ENCODE measurements at regions not wholly inside any gene's neighbourhood (a gene's known extent, or its start where the extent isn't known, plus 50 kb on each side); places are given as distances from the start of the nearest gene placed in this dataset.

GRCh38 chr4:83873996-83874395 is 338.1 kb downstream of the GPAT3 start:
- ChIA-PET CTCF (no interaction called here), POLR2A (no interaction called here)
- DNase-seq (ENCODE audit: extremely low spot score): no peak
- TF ChIP-seq ARNT (IDR thresholded peaks at IDR 0.05) (no peak), TARDBP (IDR thresholded peaks at IDR 0.05) (no peak), FOXA1 (IDR thresholded peaks at IDR 0.05) (no peak), ZNF384 (IDR thresholded peaks at IDR 0.05) (no peak), CTBP1 (IDR thresholded peaks at IDR 0.05; ENCODE audit: borderline replicate concordance) (no peak), BHLHE40 (IDR thresholded peaks at IDR 0.05; ENCODE audit: borderline replicate concordance) (no peak), FOXK2 (IDR thresholded peaks at IDR 0.05) (no peak), L3MBTL2 (conservative IDR thresholded peaks at IDR 0.05) (no peak), FOXM1 (IDR thresholded peaks at IDR 0.05; ENCODE audit: borderline replicate concordance) (no peak), LEF1 (IDR thresholded peaks at IDR 0.05; ENCODE audit: borderline replicate concordance) (no peak), ELF4 (IDR thresholded peaks at IDR 0.05) (no peak), SP1 (IDR thresholded peaks at IDR 0.05) (no peak)

GRCh38 chr4:83870328-83870950 is 334.5 kb downstream of the GPAT3 start:
- CTCF ChIA-PET: no interaction called here
- DNase-seq (ENCODE audit: extremely low spot score): no peak
- TF ChIP-seq HDGF (IDR thresholded peaks at IDR 0.05; ENCODE audit: borderline replicate concordance) (no peak), FOXK2 (IDR thresholded peaks at IDR 0.05) (no peak), FOXM1 (IDR thresholded peaks at IDR 0.05; ENCODE audit: borderline replicate concordance) (no peak), ARNT (IDR thresholded peaks at IDR 0.05) (no peak), L3MBTL2 (conservative IDR thresholded peaks at IDR 0.05) (no peak), BHLHE40 (IDR thresholded peaks at IDR 0.05; ENCODE audit: borderline replicate concordance) (no peak)
- POLR2A ChIA-PET: no interaction called here

- POLR2A ChIA-PET: no interaction called here
Observed at GRCh38 chr4:83866834-83867621, 331.1 kb downstream of the GPAT3 start.

GRCh38 chr4:83865417-83866150 is 329.7 kb downstream of the GPAT3 start:
- TF ChIP-seq FOXA1 (IDR thresholded peaks at IDR 0.05) (no peak), HDGF (IDR thresholded peaks at IDR 0.05; ENCODE audit: borderline replicate concordance) (no peak), TARDBP (IDR thresholded peaks at IDR 0.05) (no peak), LEF1 (IDR thresholded peaks at IDR 0.05; ENCODE audit: borderline replicate concordance) (no peak), NFRKB (IDR thresholded peaks at IDR 0.05) (no peak), FOXK2 (IDR thresholded peaks at IDR 0.05) (no peak), ARNT (IDR thresholded peaks at IDR 0.05) (no peak), SUZ12 (IDR thresholded peaks at IDR 0.05) (no peak), FOXM1 (IDR thresholded peaks at IDR 0.05; ENCODE audit: borderline replicate concordance) (no peak)
- CTCF ChIA-PET: no interaction called here
- no peak for DNase-seq (ENCODE audit: extremely low spot score)
- POLR2A ChIA-PET: no interaction called here

More at GRCh38 chr4:83866834-83867621, 331.1 kb downstream of the GPAT3 start:
- CTCF ChIA-PET: no interaction called here
- no peak for DNase-seq (ENCODE audit: extremely low spot score)
- no peak for TF ChIP-seq FOXM1 (IDR thresholded peaks at IDR 0.05; ENCODE audit: borderline replicate concordance)

GRCh38 chr4:83864097-83864817 is 328.3 kb downstream of the GPAT3 start:
- no peak for DNase-seq (ENCODE audit: extremely low spot score)
- no peak for TF ChIP-seq PKNOX1 (IDR thresholded peaks at IDR 0.05)
- TF ChIP-seq LEF1 (IDR thresholded peaks at IDR 0.05; ENCODE audit: borderline replicate concordance): no peak
- TF ChIP-seq TARDBP (IDR thresholded peaks at IDR 0.05): no peak
- no peak for TF ChIP-seq NFRKB (IDR thresholded peaks at IDR 0.05)
- no peak for TF ChIP-seq BHLHE40 (IDR thresholded peaks at IDR 0.05; ENCODE audit: borderline replicate concordance)
- TF ChIP-seq HDGF (IDR thresholded peaks at IDR 0.05; ENCODE audit: borderline replicate concordance): no peak
- no peak for TF ChIP-seq SP1 (IDR thresholded peaks at IDR 0.05)
- TF ChIP-seq SUZ12 (IDR thresholded peaks at IDR 0.05): no peak
- TF ChIP-seq ZNF384 (IDR thresholded peaks at IDR 0.05): no peak
- no peak for TF ChIP-seq FOXM1 (IDR thresholded peaks at IDR 0.05; ENCODE audit: borderline replicate concordance)
- no peak for TF ChIP-seq L3MBTL2 (conservative IDR thresholded peaks at IDR 0.05)
- TF ChIP-seq ARNT (IDR thresholded peaks at IDR 0.05): no peak
- TF ChIP-seq FOXA1 (IDR thresholded peaks at IDR 0.05): no peak
- TF ChIP-seq ELF4 (IDR thresholded peaks at IDR 0.05): no peak
- ChIA-PET POLR2A (no interaction called here), CTCF (no interaction called here)

- ChIA-PET CTCF (no interaction called here), POLR2A (no interaction called here)
- TF ChIP-seq FOXK2 (IDR thresholded peaks at IDR 0.05): no peak
- TF ChIP-seq FOXM1 (IDR thresholded peaks at IDR 0.05; ENCODE audit: borderline replicate concordance): no peak
- no peak for TF ChIP-seq L3MBTL2 (conservative IDR thresholded peaks at IDR 0.05)
- no peak for DNase-seq (ENCODE audit: extremely low spot score)
Observed at GRCh38 chr4:83862471-83862870, 326.6 kb downstream of the GPAT3 start.

GRCh38 chr4:83860200-83860599 is 324.3 kb downstream of the GPAT3 start:
- TF ChIP-seq PKNOX1 (IDR thresholded peaks at IDR 0.05) (no peak), SUZ12 (IDR thresholded peaks at IDR 0.05) (no peak), LEF1 (IDR thresholded peaks at IDR 0.05; ENCODE audit: borderline replicate concordance) (no peak), HDGF (IDR thresholded peaks at IDR 0.05; ENCODE audit: borderline replicate concordance) (no peak), BHLHE40 (IDR thresholded peaks at IDR 0.05; ENCODE audit: borderline replicate concordance) (no peak), CTBP1 (IDR thresholded peaks at IDR 0.05; ENCODE audit: borderline replicate concordance) (no peak)
- no peak for DNase-seq (ENCODE audit: extremely low spot score)
- ChIA-PET CTCF (no interaction called here), POLR2A (no interaction called here)
